ENCODE measurements at regions not wholly inside any gene's neighbourhood (a gene's known extent, or its start where the extent isn't known, plus 50 kb on each side); places are given as distances from the start of the nearest gene placed in this dataset.

DNA sequence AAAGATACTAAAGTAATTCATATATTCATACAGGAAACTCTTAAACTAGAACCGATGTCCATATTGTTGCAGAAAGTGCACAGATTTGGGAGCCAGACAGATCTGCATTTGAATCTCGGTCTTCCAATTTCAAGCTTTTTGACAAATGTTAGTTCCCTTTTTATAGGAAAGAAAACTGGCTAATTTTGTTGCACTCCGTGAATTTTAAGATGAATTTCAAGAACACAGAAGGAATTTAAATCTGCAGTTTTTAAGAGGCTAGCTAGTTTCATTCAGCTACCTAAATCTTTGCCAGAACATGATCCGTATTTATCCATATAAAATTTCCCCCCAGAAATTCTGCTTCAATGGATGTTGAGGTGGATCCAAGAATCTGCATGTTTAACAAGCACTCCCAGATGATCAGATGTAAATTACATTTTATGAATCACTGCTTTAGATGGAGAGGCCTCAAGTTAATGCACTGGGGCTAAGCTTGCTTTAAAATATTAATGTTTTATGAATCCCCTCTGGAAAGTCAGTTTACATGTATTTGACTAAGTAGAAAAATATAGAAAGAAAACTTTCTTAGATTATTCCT lies 1296.3 kb upstream of the CADM2 start:
- Histone ChIP-seq H3K4me2 (no peak overlapping the region), H3K4me1 (ENCODE audit: insufficient read depth) (no peaks in the 10 kb centered on the region), H3K9me3 (ENCODE audit: low read depth) (no peaks in the 10 kb centered on the region), H3K36me3 (replicated peaks; ENCODE audit: insufficient read depth, low read depth) (no peaks in the 10 kb centered on the region), H3K9me2 (replicated peaks; ENCODE audit: insufficient read depth) (no peaks in the 10 kb centered on the region), H3K79me2 (no peaks in the 10 kb centered on the region), H2AFZ (no peak overlapping the region), H3K4me3 (no peak overlapping the region), H3K27ac (no peak overlapping the region), H3K27me3 (no peaks in the 10 kb centered on the region), H4K20me1 (ENCODE audit: insufficient read depth, poor library complexity, severe bottlenecking) (no peaks in the 10 kb centered on the region)
- WGBS (ENCODE audit: low lambda C conversion rate, missing lambda C conversion rate) = 79% methylated on average over 4 of the region's 4 CpGs
- TF ChIP-seq EZH2phosphoT487 (IDR thresholded peaks at IDR 0.05; ENCODE audit: low read depth, severe bottlenecking, unreplicated experiment) = no peak
- TF ChIP-seq EZH2 (IDR thresholded peaks at IDR 0.05; ENCODE audit: borderline replicate concordance) = no peak
- no peak for TF ChIP-seq CTCF (IDR thresholded peaks at IDR 0.05; ENCODE audit: poor library complexity)
- no peak for DNase-seq (ENCODE audit: low spot score)

GRCh38 chr3:83670416-83670815 lies 1288.4 kb upstream of the CADM2 start:
- WGBS (ENCODE audit: low lambda C conversion rate, missing lambda C conversion rate) = 80% methylated on average over 1 of the region's 1 CpG
- Histone ChIP-seq H3K9me2 (replicated peaks; ENCODE audit: insufficient read depth) (no peaks in the 10 kb centered on the region), H2AFZ (no peak overlapping the region)

GRCh38 chr3:83683937-83684598 lies 1274.7 kb upstream of the CADM2 start:
- Histone ChIP-seq H3K27me3 (no peaks in the 10 kb centered on the region), H3K9me3 (ENCODE audit: low read depth) (no peaks in the 10 kb centered on the region), H3K36me3 (replicated peaks; ENCODE audit: insufficient read depth, low read depth) (no peaks in the 10 kb centered on the region), H3K9me2 (replicated peaks; ENCODE audit: insufficient read depth) (no peaks in the 10 kb centered on the region), H3K4me3 (no peak overlapping the region), H2AFZ (no peak overlapping the region), H3K79me2 (no peaks in the 10 kb centered on the region), H4K20me1 (ENCODE audit: insufficient read depth, poor library complexity, severe bottlenecking) (no peaks in the 10 kb centered on the region), H3K4me1 (ENCODE audit: insufficient read depth) (no peaks in the 10 kb centered on the region), H3K27ac (no peak overlapping the region), H3K4me2 (no peak overlapping the region)
- WGBS (ENCODE audit: low lambda C conversion rate, missing lambda C conversion rate) = 72% methylated on average over 4 of the region's 4 CpGs
- TF ChIP-seq CTCF (IDR thresholded peaks at IDR 0.05; ENCODE audit: poor library complexity) (no peak), EZH2 (IDR thresholded peaks at IDR 0.05; ENCODE audit: borderline replicate concordance) (no peak), EZH2phosphoT487 (IDR thresholded peaks at IDR 0.05; ENCODE audit: low read depth, severe bottlenecking, unreplicated experiment) (no peak)
- no peak for DNase-seq (ENCODE audit: low spot score)

More at GRCh38 chr3:83670416-83670815, 1288.4 kb upstream of the CADM2 start:
- no peaks in the 10 kb centered on the region for H3K79me2 ChIP-seq
- H4K20me1 ChIP-seq (ENCODE audit: insufficient read depth, poor library complexity, severe bottlenecking) = no peaks in the 10 kb centered on the region
- H3K4me2 ChIP-seq = no peak overlapping the region
- no peaks in the 10 kb centered on the region for H3K27me3 ChIP-seq
- H3K27ac ChIP-seq = no peak overlapping the region
- DNase-seq (ENCODE audit: low spot score) = no peak
- H3K4me1 ChIP-seq (ENCODE audit: insufficient read depth) = no peaks in the 10 kb centered on the region
- no peaks in the 10 kb centered on the region for H3K9me3 ChIP-seq (ENCODE audit: low read depth)
- no peaks in the 10 kb centered on the region for H3K36me3 ChIP-seq (replicated peaks; ENCODE audit: insufficient read depth, low read depth)
- TF ChIP-seq EZH2 (IDR thresholded peaks at IDR 0.05; ENCODE audit: borderline replicate concordance) = no peak
- no peak for TF ChIP-seq EZH2phosphoT487 (IDR thresholded peaks at IDR 0.05; ENCODE audit: low read depth, severe bottlenecking, unreplicated experiment)
- no peak for TF ChIP-seq CTCF (IDR thresholded peaks at IDR 0.05; ENCODE audit: poor library complexity)
- H3K4me3 ChIP-seq = no peak overlapping the region

Measured in hepatocyte (in vitro differentiated cells).